Psoas muscle (tissue), 7 donors: ENCODE measurements at regions not wholly inside any gene's neighbourhood (a gene's known extent, or its start where the extent isn't known, plus 50 kb on each side); places are given as distances from the start of the nearest gene placed in this dataset.

ENCODE experiments used
- ATAC-seq, 4 donors: fragments of 200-7000 bp; cut with Tn5 transposase; one replicate each; pipeline ENCODE4 v1.9.1; 2020; ENCODE audit warnings: moderate library complexity in 3 of 4, mild to moderate bottlenecking in 2 of 4
- DNase-seq, 2 donors: peaks; one replicate each; pipeline ENCODE4 v3.0.0-alpha.2; 2020
- H3K27ac ChIP-seq: fragments of 200-600 bp; one replicate; pipeline ENCODE4 v1.8.0; 2022
- H3K27me3 ChIP-seq, 3 donors: fragments of 200-600 bp in 1 of 3; one replicate each; pipeline versions ENCODE4 v1.6.1 to v1.8.0; 2013 to 2022; ENCODE audit warnings: low read length in 2 of 3, mild to moderate bottlenecking in 2 of 3, moderate library complexity in 1 of 3; ENCODE audit not compliant: insufficient read depth in 3 of 3
- H3K36me3 ChIP-seq, 2 donors: fragments of 200-600 bp in 1 of 2; one replicate each; pipeline versions ENCODE4 v1.6.1 to v1.8.0; 2013 to 2022; ENCODE audit warnings: low read depth in 1 of 2, mild to moderate bottlenecking in 1 of 2, moderate library complexity in 1 of 2; ENCODE audit not compliant: insufficient read depth in 1 of 2
- H3K4me1 ChIP-seq: fragments of 200-600 bp; one replicate; pipeline ENCODE4 v1.8.0; 2022
- H3K4me3 ChIP-seq: fragments of 200-600 bp; one replicate; pipeline ENCODE4 v1.8.0; 2022; ENCODE audit warnings: mild to moderate bottlenecking
- H3K9me3 ChIP-seq: fragments of 200-600 bp; one replicate; pipeline ENCODE4 v1.8.0; 2022
- WGBS, 3 donors: extraction: QIAGEN DNeasy Blood & Tissue Kit; methylation state at CpG; one replicate each; pipeline versions ENCODE4 v1.1.6 to v1.1.7; 2013; 5-methylcytosine and 5-hydroxymethylcytosine counted together
- intact Hi-C, 2 donors: fragments of 100-400 bp; cut with DNase I; formaldehyde crosslinking; loops; one replicate each; pipeline versions ENCODE4 v1.11.0 to v1.14.2; 2022
- TF ChIP-seq, protein P1 (sequence below): fragments of 200-600 bp; IDR thresholded peaks from one replicate; pipeline ENCODE4 v1.8.0; 2022; ENCODE audit warnings: antibody characterized with exemption
- donor health status: healthy with polysubstance abuse.
- donor health status: DM: no; HTN: no; CAD: no; lungs with moderate emphysema.
- donor health status: Bipolar disorder and iron deficiency.
- donor health status: healthy.
- donor health status: DM: yes; HTN: yes; CAD: no.
- donor health status: DM: no; HTN: no; CAD: no.
- donor health status: DM: yes; HTN: yes; CAD: no.

GRCh38 chr4:138644322-138644721 is 371.3 kb upstream of the NOCT start:
- DNase-seq = no peak
- intact Hi-C loops = no loop called here
- TF ChIP-seq, protein P1, sequence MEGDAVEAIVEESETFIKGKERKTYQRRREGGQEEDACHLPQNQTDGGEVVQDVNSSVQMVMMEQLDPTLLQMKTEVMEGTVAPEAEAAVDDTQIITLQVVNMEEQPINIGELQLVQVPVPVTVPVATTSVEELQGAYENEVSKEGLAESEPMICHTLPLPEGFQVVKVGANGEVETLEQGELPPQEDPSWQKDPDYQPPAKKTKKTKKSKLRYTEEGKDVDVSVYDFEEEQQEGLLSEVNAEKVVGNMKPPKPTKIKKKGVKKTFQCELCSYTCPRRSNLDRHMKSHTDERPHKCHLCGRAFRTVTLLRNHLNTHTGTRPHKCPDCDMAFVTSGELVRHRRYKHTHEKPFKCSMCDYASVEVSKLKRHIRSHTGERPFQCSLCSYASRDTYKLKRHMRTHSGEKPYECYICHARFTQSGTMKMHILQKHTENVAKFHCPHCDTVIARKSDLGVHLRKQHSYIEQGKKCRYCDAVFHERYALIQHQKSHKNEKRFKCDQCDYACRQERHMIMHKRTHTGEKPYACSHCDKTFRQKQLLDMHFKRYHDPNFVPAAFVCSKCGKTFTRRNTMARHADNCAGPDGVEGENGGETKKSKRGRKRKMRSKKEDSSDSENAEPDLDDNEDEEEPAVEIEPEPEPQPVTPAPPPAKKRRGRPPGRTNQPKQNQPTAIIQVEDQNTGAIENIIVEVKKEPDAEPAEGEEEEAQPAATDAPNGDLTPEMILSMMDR = no peak
- Histone ChIP-seq H3K27me3 (no peaks in the 10 kb centered on the region), H3K9me3 (no peaks in the 10 kb centered on the region), H3K36me3 (no peaks in the 10 kb centered on the region), H3K27ac (no peak overlapping the region), H3K4me3 (no peak overlapping the region), H3K4me1 (no peaks in the 10 kb centered on the region)
- 34 to 59% (median 36%) methylated on average over 5 of the region's 5 CpGs for WGBS, 3 donors
- no peak for ATAC-seq

DNA sequence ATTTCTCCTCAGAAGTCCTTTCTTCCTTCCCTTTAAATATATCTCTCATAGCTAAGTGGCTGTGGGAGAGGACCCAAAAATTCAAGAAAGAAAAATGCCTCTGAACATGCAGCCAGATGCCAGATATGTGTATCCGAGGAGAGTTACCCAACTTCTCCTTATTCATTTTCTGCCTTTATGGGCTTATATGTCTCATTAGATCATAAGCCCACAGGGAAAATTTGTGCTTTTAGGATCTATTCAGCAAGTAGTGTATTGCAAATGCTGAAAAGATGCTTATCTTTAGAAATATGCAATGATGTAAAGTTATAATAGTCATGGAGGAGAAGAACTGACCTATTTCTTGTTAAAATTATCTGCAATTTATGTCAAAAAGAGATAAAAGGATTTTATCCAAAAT is 371.8 kb upstream of the NOCT start:
- Histone ChIP-seq H3K9me3 (no peaks in the 10 kb centered on the region), H3K27me3 (no peaks in the 10 kb centered on the region), H3K36me3 (no peaks in the 10 kb centered on the region), H3K4me1 (no peaks in the 10 kb centered on the region), H3K4me3 (no peak overlapping the region), H3K27ac (no peak overlapping the region)
- TF ChIP-seq, protein P1 = no peak
- DNase-seq (no peak), ATAC-seq (no peak)
- 40 to 74% (median 47%) methylated on average over 1 of the region's 1 CpG for WGBS, 3 donors
- intact Hi-C loops = no loop called here

GRCh38 chr4:138639018-138639741 is 376.4 kb upstream of the NOCT start:
- no peaks in the 10 kb centered on the region for H3K27me3 ChIP-seq
- no peak for ATAC-seq
- DNase-seq = no peak
- H3K4me3 ChIP-seq = no peak overlapping the region
- H3K36me3 ChIP-seq = no peaks in the 10 kb centered on the region
- no peak overlapping the region for H3K27ac ChIP-seq
- intact Hi-C loops = no loop called here
- TF ChIP-seq, protein P1 = no peak
- no peaks in the 10 kb centered on the region for H3K4me1 ChIP-seq
- no peaks in the 10 kb centered on the region for H3K9me3 ChIP-seq

- no peak for DNase-seq
- no peak overlapping the region for H3K4me3 ChIP-seq
- no peaks in the 10 kb centered on the region for H3K4me1 ChIP-seq
- H3K36me3 ChIP-seq = no peaks in the 10 kb centered on the region
- no peaks in the 10 kb centered on the region for H3K27me3 ChIP-seq
- 96 to 98% (median 97%) methylated on average over 7 of the region's 7 CpGs for WGBS, 3 donors
- no peaks in the 10 kb centered on the region for H3K9me3 ChIP-seq
- intact Hi-C loops = no loop called here
- no peak for ATAC-seq
- TF ChIP-seq, protein P1 = no peak
- no peak overlapping the region for H3K27ac ChIP-seq
Measured at GRCh38 chr4:138636781-138637180, 378.8 kb upstream of the NOCT start.

- intact Hi-C loops = no loop called here
- WGBS, 3 donors = 44 to 68% (median 63%) methylated on average over 2 of the region's 2 CpGs
- TF ChIP-seq, protein P1 = no peak
Measured at GRCh38 chr4:138634915-138635314, 380.7 kb upstream of the NOCT start.

More at GRCh38 chr4:138634915-138635314, 380.7 kb upstream of the NOCT start:
- Histone ChIP-seq H3K9me3 (no peaks in the 10 kb centered on the region), H3K36me3 (no peaks in the 10 kb centered on the region), H3K4me3 (no peak overlapping the region), H3K27me3 (no peaks in the 10 kb centered on the region), H3K4me1 (no peaks in the 10 kb centered on the region), H3K27ac (no peak overlapping the region)
- DNase-seq = no peak
- no peak for ATAC-seq
